ENCODE measurements at regions not wholly inside any gene's neighbourhood (a gene's known extent, or its start where the extent isn't known, plus 50 kb on each side); places are given as distances from the start of the nearest gene placed in this dataset.

GRCh38 chr7:17007841-17008240, 126.1 kb upstream of the AGR3 start:
- TF ChIP-seq SUZ12 (IDR thresholded peaks at IDR 0.05) (no peak), FOXM1 (IDR thresholded peaks at IDR 0.05; ENCODE audit: borderline replicate concordance) (no peak), TARDBP (IDR thresholded peaks at IDR 0.05) (no peak), BHLHE40 (IDR thresholded peaks at IDR 0.05; ENCODE audit: borderline replicate concordance) (no peak), FOXK2 (IDR thresholded peaks at IDR 0.05) (no peak), L3MBTL2 (conservative IDR thresholded peaks at IDR 0.05) (no peak), SP1 (IDR thresholded peaks at IDR 0.05) (no peak), FOXA1 (IDR thresholded peaks at IDR 0.05) (no peak), ZNF384 (IDR thresholded peaks at IDR 0.05) (no peak), CTBP1 (IDR thresholded peaks at IDR 0.05; ENCODE audit: borderline replicate concordance) (no peak), LEF1 (IDR thresholded peaks at IDR 0.05; ENCODE audit: borderline replicate concordance) (no peak)
- TF ChIP-seq, protein P1, sequence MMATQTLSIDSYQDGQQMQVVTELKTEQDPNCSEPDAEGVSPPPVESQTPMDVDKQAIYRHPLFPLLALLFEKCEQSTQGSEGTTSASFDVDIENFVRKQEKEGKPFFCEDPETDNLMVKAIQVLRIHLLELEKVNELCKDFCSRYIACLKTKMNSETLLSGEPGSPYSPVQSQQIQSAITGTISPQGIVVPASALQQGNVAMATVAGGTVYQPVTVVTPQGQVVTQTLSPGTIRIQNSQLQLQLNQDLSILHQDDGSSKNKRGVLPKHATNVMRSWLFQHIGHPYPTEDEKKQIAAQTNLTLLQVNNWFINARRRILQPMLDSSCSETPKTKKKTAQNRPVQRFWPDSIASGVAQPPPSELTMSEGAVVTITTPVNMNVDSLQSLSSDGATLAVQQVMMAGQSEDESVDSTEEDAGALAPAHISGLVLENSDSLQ (IDR thresholded peaks at IDR 0.05) = no peak
